Progenitor cell of endocrine pancreas (in vitro differentiated cells): ENCODE measurements at regions not wholly inside any gene's neighbourhood (a gene's known extent, or its start where the extent isn't known, plus 50 kb on each side); places are given as distances from the start of the nearest gene placed in this dataset.

Experiments used
- DNase-seq: peaks from one replicate; pipeline ENCODE4 v3.0.0; 2021; ENCODE audit warnings: low spot score; ENCODE audit not compliant: unreplicated experiment
- H3K27ac Mint-ChIP-seq: 2 replicates; pipeline ENCODE4 v1.8.0; 2021; ENCODE audit warnings: mild to moderate bottlenecking, moderate library complexity, mixed read lengths
- H3K27me3 Mint-ChIP-seq: 2 replicates; pipeline ENCODE4 v1.8.0; 2021; ENCODE audit warnings: mixed read lengths
- H3K36me3 Mint-ChIP-seq: 2 replicates; pipeline ENCODE4 v1.8.0; 2022; ENCODE audit warnings: mixed read lengths; ENCODE audit not compliant: insufficient read depth
- H3K4me1 Mint-ChIP-seq: 2 replicates; pipeline ENCODE4 v1.8.0; 2021; ENCODE audit warnings: low read depth, mixed read lengths
- H3K4me3 Mint-ChIP-seq: 2 replicates; pipeline ENCODE4 v1.8.0; 2021; ENCODE audit warnings: low read depth, mild to moderate bottlenecking, moderate library complexity, mixed read lengths
- H3K9me3 Mint-ChIP-seq: 2 replicates; pipeline ENCODE4 v1.8.0; 2021; ENCODE audit warnings: low read depth, mixed read lengths
- CTCF ChIP-seq: fragments of 200-600 bp; sonication (generic); IDR thresholded peaks from one replicate; pipeline ENCODE4 v1.5.0; 2021; ENCODE audit warnings: antibody characterized with exemption, mild to moderate bottlenecking; ENCODE audit not compliant: unreplicated experiment

GRCh38 chr14:98878282-98878681, 393.7 kb downstream of the BCL11B start:
- no peaks in the 10 kb centered on the region for H3K4me1 Mint-ChIP-seq
- H3K9me3 Mint-ChIP-seq = peaks cover 4% of the 10 kb centered on the region
- no peak for TF ChIP-seq CTCF
- H3K27ac Mint-ChIP-seq = no peak overlapping the region
- H3K36me3 Mint-ChIP-seq = no peaks in the 10 kb centered on the region
- H3K4me3 Mint-ChIP-seq = no peak overlapping the region
- DNase-seq = no peak
- H3K27me3 Mint-ChIP-seq = no peaks in the 10 kb centered on the region

- DNase-seq = no peak
- Mint-ChIP-seq H3K4me1 (peaks cover 13% of the 10 kb centered on the region), H3K9me3 (no peaks in the 10 kb centered on the region), H3K36me3 (no peaks in the 10 kb centered on the region), H3K4me3 (no peak overlapping the region), H3K27me3 (peaks cover 21% of the 10 kb centered on the region), H3K27ac (no peak overlapping the region)
- no peak for TF ChIP-seq CTCF
Observed at GRCh38 chr14:98886982-98887381, 385.0 kb downstream of the BCL11B start.

- TF ChIP-seq CTCF = no peak
- Mint-ChIP-seq H3K27me3 (peaks cover 21% of the 10 kb centered on the region), H3K27ac (no peak overlapping the region), H3K4me3 (no peak overlapping the region), H3K36me3 (no peaks in the 10 kb centered on the region), H3K9me3 (no peaks in the 10 kb centered on the region), H3K4me1 (peaks cover 13% of the 10 kb centered on the region)
- no peak for DNase-seq
Observed at GRCh38 chr14:98888281-98888680, 383.7 kb downstream of the BCL11B start.

- peaks cover 13% of the 10 kb centered on the region for H3K4me1 Mint-ChIP-seq
Observed at GRCh38 chr14:98888927-98889835, 382.8 kb downstream of the BCL11B start.

GRCh38 chr14:98889836-98890185, 382.2 kb downstream of the BCL11B start:
- H3K36me3 Mint-ChIP-seq = no peaks in the 10 kb centered on the region
- H3K4me3 Mint-ChIP-seq = no peak overlapping the region
- no peak for TF ChIP-seq CTCF
- no peak for DNase-seq
- H3K9me3 Mint-ChIP-seq = no peaks in the 10 kb centered on the region
- H3K4me1 Mint-ChIP-seq = peaks cover 13% of the 10 kb centered on the region
- no peak overlapping the region for H3K27ac Mint-ChIP-seq
- H3K27me3 Mint-ChIP-seq = peaks cover 21% of the 10 kb centered on the region

More at GRCh38 chr14:98888927-98889835, 382.8 kb downstream of the BCL11B start:
- DNase-seq = no peak
- H3K36me3 Mint-ChIP-seq = no peaks in the 10 kb centered on the region
- no peak for TF ChIP-seq CTCF
- H3K27ac Mint-ChIP-seq = no peak overlapping the region
- H3K4me3 Mint-ChIP-seq = no peak overlapping the region
- H3K9me3 Mint-ChIP-seq = no peaks in the 10 kb centered on the region
- H3K27me3 Mint-ChIP-seq = peaks cover 21% of the 10 kb centered on the region
